Keratinocyte (primary cell): ENCODE measurements at regions not wholly inside any gene's neighbourhood (a gene's known extent, or its start where the extent isn't known, plus 50 kb on each side); places are given as distances from the start of the nearest gene placed in this dataset.

Experiments used
- DNase-seq: peaks from one replicate; pipeline ENCODE4 v3.0.0-alpha.2; 2011; ENCODE audit warnings: low read depth, missing footprints, low spot score
- FAIRE-seq: peaks from 2 replicates; lab custom pipeline; 2011; peaks lifted over from hg19 to GRCh38; lab: Jason Lieb, UNC
- H2AFZ ChIP-seq: 2 replicates; pipeline ENCODE4 v1.6.0; 2012; ENCODE audit warnings: low read length, control low read depth, inconsistent platforms; ENCODE audit not compliant: control insufficient read depth
- H3K27ac ChIP-seq: 2 replicates; pipeline ENCODE4 v1.5.1; 2011; ENCODE audit warnings: low read length; ENCODE audit not compliant: control insufficient read depth, insufficient read depth
- H3K27me3 ChIP-seq: 3 replicates; pipeline ENCODE4 v1.6.0; 2011; ENCODE audit warnings: low read length; ENCODE audit not compliant: control insufficient read depth, insufficient read depth; ENCODE audit errors: extremely low read depth
- H3K36me3 ChIP-seq, 2 experiments: 2 replicates in 1 of 2; 3 replicates in 1 of 2; pipeline ENCODE4 v1.5.1; 2011; ENCODE audit warnings: low read length in 2 of 2, mild to moderate bottlenecking in 1 of 2; ENCODE audit not compliant: control insufficient read depth in 2 of 2, insufficient read depth in 2 of 2; ENCODE audit errors: extremely low read depth in 1 of 2
- H3K4me1 ChIP-seq: 3 replicates; pipeline ENCODE4 v1.5.1; 2011; ENCODE audit warnings: low read length; ENCODE audit not compliant: control insufficient read depth, insufficient read depth; ENCODE audit errors: extremely low read depth
- H3K4me2 ChIP-seq: 3 replicates; pipeline ENCODE4 v1.6.0; 2011; ENCODE audit warnings: low read depth, low read length; ENCODE audit not compliant: control insufficient read depth, insufficient read depth; ENCODE audit errors: extremely low read depth
- H3K4me3 ChIP-seq, 3 experiments: fragments of 200-600 bp in 1 of 3; sonication (generic) in 1 of 3; 2 replicates in 2 of 3; 3 replicates in 1 of 3; pipeline ENCODE4 v1.5.1; 2011 to 2016; ENCODE audit warnings: low read length in 3 of 3, mild to moderate bottlenecking in 3 of 3, control low read depth in 2 of 3, inconsistent platforms in 1 of 3, low read depth in 1 of 3, mixed read lengths in 1 of 3, mixed run types in 1 of 3, moderate library complexity in 1 of 3; ENCODE audit not compliant: control insufficient read depth in 2 of 3, insufficient read depth in 2 of 3; ENCODE audit errors: extremely low read depth in 1 of 3
- H3K79me2 ChIP-seq: 2 replicates; pipeline ENCODE4 v1.6.0; 2012; ENCODE audit warnings: low read length; ENCODE audit not compliant: control insufficient read depth, insufficient read depth
- H3K9ac ChIP-seq: 3 replicates; pipeline ENCODE4 v1.6.0; 2011; ENCODE audit warnings: low read length; ENCODE audit not compliant: control insufficient read depth, insufficient read depth; ENCODE audit errors: extremely low read depth
- H3K9me1 ChIP-seq: 3 replicates; pipeline ENCODE4 v1.6.0; 2011; ENCODE audit warnings: low read length; ENCODE audit not compliant: control insufficient read depth, insufficient read depth; ENCODE audit errors: extremely low read depth
- H3K9me3 ChIP-seq: 2 replicates; pipeline ENCODE4 v1.5.1; 2012; ENCODE audit warnings: low read depth, low read length; ENCODE audit not compliant: control insufficient read depth
- H4K20me1 ChIP-seq: 3 replicates; pipeline ENCODE4 v1.6.0; 2011; ENCODE audit warnings: low read length; ENCODE audit not compliant: control insufficient read depth, insufficient read depth; ENCODE audit errors: extremely low read depth
- EZH2 ChIP-seq: IDR thresholded peaks from one replicate; pipeline ENCODE4 v1.6.1; 2012; ENCODE audit warnings: inconsistent platforms, mild to moderate bottlenecking, low read length, moderate library complexity
- dilution Hi-C: fragments of 300-500 bp; cut with MboI; formaldehyde crosslinking; loops from one replicate; pipeline ENCODE4 v1.7.0; 2020; ENCODE audit warnings: low sequenced_read_pairs; ENCODE audit not compliant: extremely low pct_ligation_motif_present
- TF ChIP-seq, protein P1 (sequence below), 3 experiments: IDR thresholded peaks in 1 of 3; conservative IDR thresholded peaks in 1 of 3; optimal IDR thresholded peaks in 1 of 3; 2 replicates in 2 of 3; 3 replicates in 1 of 3; pipeline versions ENCODE3 to v1.5.1; 2011; ENCODE audit warnings: low read length in 3 of 3, mild to moderate bottlenecking in 3 of 3, moderate library complexity in 2 of 3, control low read depth in 1 of 3, inconsistent platforms in 1 of 3; ENCODE audit not compliant: insufficient read depth in 2 of 3; ENCODE audit errors: extremely low read depth in 1 of 3

DNA sequence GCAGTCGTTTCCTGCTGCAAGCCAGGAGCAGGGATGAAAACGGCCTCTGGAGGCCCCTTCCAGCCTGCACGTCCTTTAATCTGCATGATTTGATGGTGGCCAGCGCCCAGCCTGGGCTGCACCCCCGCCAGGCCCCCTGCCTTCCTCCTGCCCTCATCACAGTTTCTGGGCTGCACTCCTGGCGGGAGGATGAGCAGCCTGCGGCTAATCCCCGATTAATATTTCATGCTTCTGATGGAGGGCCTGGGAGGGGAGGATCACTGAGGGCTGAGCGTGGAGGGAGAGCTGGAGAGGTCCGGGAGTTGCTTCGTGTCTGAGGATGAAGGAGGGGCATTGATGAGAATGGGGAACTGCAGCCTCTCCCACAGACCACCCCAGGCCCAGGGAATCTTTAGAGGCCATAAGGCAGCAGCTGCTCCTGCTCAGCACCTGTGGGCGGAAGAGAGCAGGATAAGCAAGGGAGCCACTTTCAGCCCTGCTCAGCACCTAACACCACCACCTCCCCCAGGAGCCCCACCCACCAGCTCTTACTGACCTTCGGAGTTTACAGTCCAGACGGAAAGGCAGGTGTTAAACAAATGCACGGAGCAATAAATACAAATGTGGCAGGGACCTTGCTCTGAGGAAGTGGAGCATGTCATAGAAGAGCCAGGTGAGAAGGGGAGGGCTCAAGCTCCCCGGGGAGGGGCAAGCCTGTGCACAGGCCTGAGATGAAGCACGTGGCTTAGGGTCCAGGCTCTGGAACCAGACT lies 135.0 kb upstream of the NECTIN1 start:
- no peak overlapping the region for H3K4me2 ChIP-seq

DNA sequence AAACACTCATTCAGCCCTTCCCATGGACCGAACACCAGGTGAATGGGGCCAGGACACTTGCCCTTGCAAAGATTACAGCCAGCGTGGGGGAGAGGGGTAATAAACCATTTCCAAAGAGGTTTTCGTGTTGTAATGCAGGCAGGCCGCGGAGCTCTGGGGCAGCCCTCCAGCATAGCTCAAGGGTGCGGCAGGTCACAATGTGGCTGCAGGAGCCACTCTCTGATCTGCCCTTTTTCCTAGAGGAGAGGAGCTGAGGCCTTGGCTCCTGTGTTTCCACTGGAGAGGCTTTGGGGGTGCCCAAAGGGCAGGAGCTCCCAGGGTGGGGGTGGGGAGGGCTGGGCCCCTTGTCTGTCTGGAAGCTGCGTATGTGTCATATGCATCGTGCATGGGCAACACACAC lies 134.2 kb upstream of the NECTIN1 start:
- H3K9me3 ChIP-seq, result no peaks in the 10 kb centered on the region
- H3K9ac ChIP-seq, result no peak overlapping the region
- H3K27ac ChIP-seq, result no peak overlapping the region
- no peak for FAIRE-seq
- dilution Hi-C loops, result no loop called here
- peaks cover 6% of the 10 kb centered on the region for H3K27me3 ChIP-seq
- no peaks in the 10 kb centered on the region for H4K20me1 ChIP-seq
- H3K4me3 ChIP-seq, result no peak overlapping the region
- H2AFZ ChIP-seq, result no peak overlapping the region
- no peaks in the 10 kb centered on the region for H3K36me3 ChIP-seq
- H3K4me1 ChIP-seq, result peaks cover 42% of the 10 kb centered on the region
- H3K4me2 ChIP-seq, result no peak overlapping the region
- TF ChIP-seq EZH2, result no peak
- TF ChIP-seq, protein P1, sequence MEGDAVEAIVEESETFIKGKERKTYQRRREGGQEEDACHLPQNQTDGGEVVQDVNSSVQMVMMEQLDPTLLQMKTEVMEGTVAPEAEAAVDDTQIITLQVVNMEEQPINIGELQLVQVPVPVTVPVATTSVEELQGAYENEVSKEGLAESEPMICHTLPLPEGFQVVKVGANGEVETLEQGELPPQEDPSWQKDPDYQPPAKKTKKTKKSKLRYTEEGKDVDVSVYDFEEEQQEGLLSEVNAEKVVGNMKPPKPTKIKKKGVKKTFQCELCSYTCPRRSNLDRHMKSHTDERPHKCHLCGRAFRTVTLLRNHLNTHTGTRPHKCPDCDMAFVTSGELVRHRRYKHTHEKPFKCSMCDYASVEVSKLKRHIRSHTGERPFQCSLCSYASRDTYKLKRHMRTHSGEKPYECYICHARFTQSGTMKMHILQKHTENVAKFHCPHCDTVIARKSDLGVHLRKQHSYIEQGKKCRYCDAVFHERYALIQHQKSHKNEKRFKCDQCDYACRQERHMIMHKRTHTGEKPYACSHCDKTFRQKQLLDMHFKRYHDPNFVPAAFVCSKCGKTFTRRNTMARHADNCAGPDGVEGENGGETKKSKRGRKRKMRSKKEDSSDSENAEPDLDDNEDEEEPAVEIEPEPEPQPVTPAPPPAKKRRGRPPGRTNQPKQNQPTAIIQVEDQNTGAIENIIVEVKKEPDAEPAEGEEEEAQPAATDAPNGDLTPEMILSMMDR (optimal IDR thresholded peaks at IDR 0.05 in 1 of 3, IDR thresholded peaks at IDR 0.05 in 1 of 3, conservative IDR thresholded peaks at IDR 0.05 in 1 of 3; ENCODE audit: extremely low read depth in 1 of 3, insufficient read depth in 2 of 3, low read length in 3 of 3), result no peak
- peaks cover under 1% of the 10 kb centered on the region for H3K9me1 ChIP-seq
- DNase-seq, result no peak
- no peaks in the 10 kb centered on the region for H3K79me2 ChIP-seq

More for the DNA sequence above, 135.0 kb upstream of the NECTIN1 start:
- peaks cover 11% of the 10 kb centered on the region for H3K27me3 ChIP-seq
- H3K9me3 ChIP-seq, result no peaks in the 10 kb centered on the region
- H3K79me2 ChIP-seq, result no peaks in the 10 kb centered on the region
- TF ChIP-seq, protein P1 (optimal IDR thresholded peaks at IDR 0.05 in 1 of 3, IDR thresholded peaks at IDR 0.05 in 1 of 3, conservative IDR thresholded peaks at IDR 0.05 in 1 of 3; ENCODE audit: extremely low read depth in 1 of 3, insufficient read depth in 2 of 3, low read length in 3 of 3), result no peak
- no peak for TF ChIP-seq EZH2
- H3K4me3 ChIP-seq, result no peak overlapping the region
- H3K9me1 ChIP-seq, result no peaks in the 10 kb centered on the region
- no peak overlapping the region for H2AFZ ChIP-seq
- DNase-seq (no peak), FAIRE-seq (no peak)
- no peaks in the 10 kb centered on the region for H4K20me1 ChIP-seq
- H3K27ac ChIP-seq, result no peak overlapping the region
- H3K36me3 ChIP-seq, result no peaks in the 10 kb centered on the region
- H3K9ac ChIP-seq, result no peak overlapping the region
- H3K4me1 ChIP-seq, result peaks cover 34% of the 10 kb centered on the region
- dilution Hi-C loops, result no loop called here
